Left lung (tissue), 4 donors: ENCODE measurements at regions not wholly inside any gene's neighbourhood (a gene's known extent, or its start where the extent isn't known, plus 50 kb on each side); places are given as distances from the start of the nearest gene placed in this dataset.
"Not testable (repeated sequence)": the region's sequence is repeated elsewhere in the genome, so short reads cannot be mapped to it uniquely, and the experiment has no call there.

Experiments
- ATAC-seq: fragments of 200-7000 bp; cut with Tn5 transposase; one replicate; pipeline ENCODE4 v1.9.1; 2020; ENCODE audit warnings: moderate library complexity
- DNase-seq, 4 donors: peaks; one replicate each; pipeline ENCODE4 v3.0.0-alpha.2; 2013 to 2020
- H3K27ac ChIP-seq, 2 donors: fragments of 200-600 bp; sonication (generic) in 1 of 2; one replicate each; pipeline versions ENCODE4 v1.5.0 to v1.8.0; 2020 to 2021
- H3K27me3 ChIP-seq, 2 donors: fragments of 200-600 bp; sonication (generic) in 1 of 2; one replicate each; pipeline versions ENCODE4 v1.5.0 to v1.8.0; 2020 to 2021
- H3K36me3 ChIP-seq, 2 donors: fragments of 200-600 bp; sonication (generic) in 1 of 2; one replicate each; pipeline versions ENCODE4 v1.5.0 to v1.8.0; 2020 to 2021
- H3K4me1 ChIP-seq, 2 donors: fragments of 200-600 bp; one replicate each; pipeline ENCODE4 v1.8.0; 2021
- H3K4me3 ChIP-seq, 2 donors: fragments of 200-600 bp; sonication (generic) in 1 of 2; one replicate each; pipeline versions ENCODE4 v1.5.0 to v1.8.0; 2020 to 2021; ENCODE audit warnings: mild to moderate bottlenecking in 1 of 2
- H3K9me3 ChIP-seq, 2 donors: fragments of 200-600 bp; sonication (generic) in 1 of 2; one replicate each; pipeline versions ENCODE4 v1.5.0 to v1.8.0; 2020 to 2021
- intact Hi-C, 2 donors: fragments of 100-400 bp; cut with DNase I; formaldehyde crosslinking; loops; one replicate each; pipeline versions ENCODE4 v1.11.2 to v1.14.2; 2022
- TF ChIP-seq, protein P1 (sequence below), 2 donors: fragments of 200-600 bp; sonication (generic) in 1 of 2; IDR thresholded peaks; one replicate each; pipeline versions ENCODE4 v1.5.0 to v1.8.0; 2021; ENCODE audit warnings: antibody characterized with exemption in 2 of 2
- donor health status: DM: no; HTN: yes; CAD: no.
- donor health status: DM: no; HTN: no; CAD: no.

DNA sequence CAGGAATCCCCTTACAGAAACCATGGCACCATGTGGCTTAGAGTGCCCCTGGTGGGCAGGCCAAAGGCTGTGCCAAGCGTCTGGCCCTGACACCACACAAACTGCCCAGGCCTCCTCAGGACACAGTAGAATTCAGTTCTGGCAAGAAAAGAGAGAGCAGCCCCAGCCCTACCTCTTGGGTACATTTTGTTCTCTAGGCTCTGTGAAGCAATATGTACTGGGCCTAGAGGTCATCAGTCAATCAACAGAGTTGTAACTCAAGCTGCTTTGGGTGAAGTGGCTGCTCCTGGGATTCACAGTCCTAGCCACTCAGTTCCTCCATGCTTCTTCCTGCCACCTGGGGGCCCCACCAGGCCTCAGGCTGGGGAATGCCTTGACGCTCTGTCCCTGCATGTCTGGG is 158.1 kb upstream of the MAMLD1 start:
- Histone ChIP-seq H3K9me3 (no peaks in the 10 kb centered on the region), H3K4me1 (no peaks in the 10 kb centered on the region), H3K36me3 (no peaks in the 10 kb centered on the region), H3K27ac (no peak overlapping the region), H3K27me3 (no peaks in the 10 kb centered on the region), H3K4me3 (no peak overlapping the region)
- ATAC-seq (peak; percentile 5), DNase-seq (no peak)
- intact Hi-C loops = no loop called here
- TF ChIP-seq, protein P1, sequence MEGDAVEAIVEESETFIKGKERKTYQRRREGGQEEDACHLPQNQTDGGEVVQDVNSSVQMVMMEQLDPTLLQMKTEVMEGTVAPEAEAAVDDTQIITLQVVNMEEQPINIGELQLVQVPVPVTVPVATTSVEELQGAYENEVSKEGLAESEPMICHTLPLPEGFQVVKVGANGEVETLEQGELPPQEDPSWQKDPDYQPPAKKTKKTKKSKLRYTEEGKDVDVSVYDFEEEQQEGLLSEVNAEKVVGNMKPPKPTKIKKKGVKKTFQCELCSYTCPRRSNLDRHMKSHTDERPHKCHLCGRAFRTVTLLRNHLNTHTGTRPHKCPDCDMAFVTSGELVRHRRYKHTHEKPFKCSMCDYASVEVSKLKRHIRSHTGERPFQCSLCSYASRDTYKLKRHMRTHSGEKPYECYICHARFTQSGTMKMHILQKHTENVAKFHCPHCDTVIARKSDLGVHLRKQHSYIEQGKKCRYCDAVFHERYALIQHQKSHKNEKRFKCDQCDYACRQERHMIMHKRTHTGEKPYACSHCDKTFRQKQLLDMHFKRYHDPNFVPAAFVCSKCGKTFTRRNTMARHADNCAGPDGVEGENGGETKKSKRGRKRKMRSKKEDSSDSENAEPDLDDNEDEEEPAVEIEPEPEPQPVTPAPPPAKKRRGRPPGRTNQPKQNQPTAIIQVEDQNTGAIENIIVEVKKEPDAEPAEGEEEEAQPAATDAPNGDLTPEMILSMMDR (IDR thresholded peaks at IDR 0.05) = no peak

DNA sequence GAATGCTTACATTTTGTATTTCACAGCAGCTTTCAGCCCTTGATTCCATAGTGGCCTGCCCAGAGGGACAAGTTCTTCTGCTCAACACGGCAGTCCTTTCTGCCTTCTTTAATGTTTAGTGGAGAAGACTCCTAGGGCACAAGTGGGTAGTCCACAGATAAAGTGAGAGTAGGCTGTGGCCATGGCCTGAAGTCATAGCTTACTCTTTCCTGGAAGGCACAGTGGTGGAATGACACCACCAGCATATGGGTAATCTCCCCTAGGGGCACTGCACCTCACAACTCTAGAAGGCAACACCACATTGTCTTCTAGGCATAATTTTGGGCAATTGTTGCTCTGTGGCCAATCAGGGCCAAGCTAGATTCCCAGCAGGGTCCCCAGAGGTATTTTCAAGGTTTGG is 155.4 kb upstream of the MAMLD1 start:
- no peak overlapping the region for H3K4me3 ChIP-seq
- DNase-seq (no peak), ATAC-seq (no peak)
- no peaks in the 10 kb centered on the region for H3K27me3 ChIP-seq
- H3K4me1 ChIP-seq = no peaks in the 10 kb centered on the region
- no peak overlapping the region for H3K27ac ChIP-seq
- TF ChIP-seq, protein P1 (IDR thresholded peaks at IDR 0.05) = no peak
- no peaks in the 10 kb centered on the region for H3K36me3 ChIP-seq
- intact Hi-C loops = no loop called here
- H3K9me3 ChIP-seq = no peaks in the 10 kb centered on the region

DNA sequence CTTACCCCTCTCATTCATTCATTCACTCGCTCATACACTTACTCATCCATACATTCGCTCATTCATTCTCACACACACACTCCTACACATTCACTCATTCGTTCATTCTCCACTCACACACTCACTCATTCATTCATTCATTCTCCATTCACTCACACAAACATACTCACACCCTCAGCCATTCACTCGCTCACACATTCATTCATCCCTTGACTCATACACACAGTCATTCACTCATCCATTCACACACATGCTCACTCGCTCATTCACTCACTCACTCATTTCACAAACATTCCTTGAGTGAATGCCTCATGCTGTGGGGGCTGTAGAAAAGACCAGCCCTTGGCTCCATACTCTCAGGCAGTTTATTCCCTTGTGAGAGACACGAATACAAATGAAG is 151.1 kb upstream of the MAMLD1 start:
- Histone ChIP-seq H3K36me3 (no peaks in the 10 kb centered on the region), H3K4me3 (no peak overlapping the region), H3K27me3 (no peaks in the 10 kb centered on the region), H3K9me3 (no peaks in the 10 kb centered on the region), H3K27ac (no peak overlapping the region), H3K4me1 (no peaks in the 10 kb centered on the region)
- intact Hi-C loops = no loop called here
- DNase-seq (no peak), ATAC-seq (no peak)
- TF ChIP-seq, protein P1 (IDR thresholded peaks at IDR 0.05) = no peak

DNA sequence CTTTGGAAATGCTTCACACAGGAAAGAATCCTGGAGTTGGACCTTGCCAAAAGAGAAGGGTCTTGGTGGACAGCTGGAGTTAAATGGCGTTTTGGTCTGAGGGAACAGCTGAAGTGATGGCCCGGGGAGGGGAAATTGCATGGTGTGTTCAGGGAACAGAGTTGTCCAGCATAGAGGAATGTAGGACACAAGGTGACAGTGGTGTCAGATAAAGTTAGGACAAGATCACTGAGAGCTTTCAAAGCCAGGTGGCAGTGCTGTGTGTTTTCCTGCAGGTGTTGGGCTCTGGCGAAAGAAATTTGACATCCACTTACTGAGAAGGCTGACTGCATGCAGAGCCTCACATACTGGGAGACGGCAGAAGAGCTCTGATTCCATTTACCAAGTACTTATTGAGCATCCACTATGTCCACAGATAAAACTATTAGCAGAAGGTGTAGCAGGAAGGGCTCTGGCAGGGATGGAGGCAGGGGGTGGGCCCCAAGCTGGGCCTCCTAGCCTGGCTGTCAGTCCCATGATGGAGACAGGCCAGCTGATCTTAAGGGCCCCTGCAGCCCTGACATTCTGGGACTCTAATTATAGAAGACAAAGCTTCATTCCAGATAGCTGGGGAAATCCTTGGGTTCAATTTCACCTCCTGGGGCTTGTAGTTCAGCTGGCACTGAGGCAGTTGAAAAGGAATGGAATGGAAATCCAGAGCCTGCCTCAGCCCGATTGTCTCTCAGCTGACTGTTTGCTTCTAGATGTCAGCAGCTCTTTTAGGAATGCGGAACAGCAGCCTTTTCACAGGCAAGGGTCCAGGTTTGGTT is 150.2 kb upstream of the MAMLD1 start:
- Histone ChIP-seq H3K9me3 (no peaks in the 10 kb centered on the region), H3K27ac (no peak overlapping the region), H3K36me3 (no peaks in the 10 kb centered on the region), H3K27me3 (no peaks in the 10 kb centered on the region), H3K4me3 (no peak overlapping the region), H3K4me1 (no peaks in the 10 kb centered on the region)
- intact Hi-C loops = no loop called here
- peak in 1 of 4 donors; percentile 22 for DNase-seq
- TF ChIP-seq, protein P1 (IDR thresholded peaks at IDR 0.05) = no peak
- ATAC-seq = peak; percentile 67

DNA sequence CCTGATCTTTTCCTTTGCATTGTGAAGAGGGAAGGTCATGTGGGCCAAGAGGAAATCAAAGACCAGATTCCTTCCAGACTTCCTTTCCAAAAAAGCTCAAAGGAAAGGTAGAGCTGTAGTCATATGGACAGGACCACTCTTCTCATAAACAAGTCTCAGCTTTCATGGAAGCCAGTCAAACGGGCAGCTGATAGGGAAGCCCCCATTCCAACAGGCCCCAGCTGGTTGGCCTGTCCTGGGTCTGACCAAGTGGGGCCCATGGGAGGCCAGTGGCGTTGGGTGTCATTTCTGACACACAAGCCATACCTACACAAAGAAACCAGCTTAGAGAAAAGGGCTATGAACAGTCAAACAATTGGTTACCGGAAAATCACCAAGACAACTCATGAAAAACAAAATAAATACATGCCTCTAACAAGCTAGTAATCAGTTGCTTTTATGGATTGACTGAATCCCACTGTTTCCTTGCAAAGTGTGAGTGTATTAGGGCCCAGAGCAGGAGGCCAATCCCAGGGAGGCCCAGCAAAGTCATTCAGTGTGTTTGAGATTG is 149.6 kb upstream of the MAMLD1 start:
- intact Hi-C loops = no loop called here
- DNase-seq (no peak), ATAC-seq (no peak)
- TF ChIP-seq, protein P1 (IDR thresholded peaks at IDR 0.05) = no peak
- no peak overlapping the region for H3K27ac ChIP-seq
- no peaks in the 10 kb centered on the region for H3K36me3 ChIP-seq
- H3K27me3 ChIP-seq = no peaks in the 10 kb centered on the region
- H3K4me3 ChIP-seq = no peak overlapping the region
- no peaks in the 10 kb centered on the region for H3K9me3 ChIP-seq
- H3K4me1 ChIP-seq = no peaks in the 10 kb centered on the region

DNA sequence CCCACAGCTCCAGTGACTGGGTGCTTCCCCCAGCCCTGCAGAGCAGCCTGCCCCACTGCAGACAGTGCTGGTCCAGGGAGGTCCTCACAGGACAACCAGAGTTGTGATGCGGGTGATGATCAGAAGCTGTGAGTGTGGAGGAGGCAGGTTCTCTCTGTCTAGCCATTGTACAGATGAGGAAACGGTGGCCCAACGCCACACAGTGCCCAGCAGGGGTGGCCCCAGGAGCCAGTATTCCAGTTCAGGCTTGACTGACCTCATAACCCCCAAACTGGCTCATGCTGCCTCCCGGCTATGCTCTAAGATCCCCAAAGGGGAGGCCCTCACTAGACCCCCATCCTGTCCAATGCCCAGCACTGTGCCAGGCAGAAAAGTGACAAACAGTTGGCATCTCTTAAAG is 147.1 kb upstream of the MAMLD1 start:
- H3K4me1 ChIP-seq, ATAC-seq, intact Hi-C loops, H3K27ac ChIP-seq, H3K36me3 ChIP-seq, H3K9me3 ChIP-seq, DNase-seq, H3K4me3 ChIP-seq, H3K27me3 ChIP-seq: not testable (repeated sequence)
